ENCODE measurements at regions not wholly inside any gene's neighbourhood (a gene's known extent, or its start where the extent isn't known, plus 50 kb on each side); places are given as distances from the start of the nearest gene placed in this dataset.

DNA sequence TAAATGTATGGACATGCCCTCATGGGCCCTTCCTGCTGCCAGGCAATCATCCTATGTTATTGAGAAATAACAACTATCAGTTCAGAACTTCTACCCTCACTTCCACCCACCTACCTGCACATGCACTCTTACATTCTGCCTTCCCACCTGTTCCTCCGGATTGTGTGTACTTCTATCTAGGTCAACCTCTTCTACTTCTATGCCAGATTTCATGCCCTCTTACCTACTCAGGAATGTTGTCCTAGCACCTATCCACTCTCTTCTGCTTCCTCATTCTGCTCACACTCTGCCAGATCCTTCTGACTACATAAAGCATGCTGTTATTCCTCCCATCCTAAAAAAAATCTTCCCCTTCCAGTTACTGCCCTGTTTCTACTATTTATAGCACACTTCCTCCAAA, 333.5 kb downstream of the IRS1 start:
- TF ChIP-seq, protein P1, sequence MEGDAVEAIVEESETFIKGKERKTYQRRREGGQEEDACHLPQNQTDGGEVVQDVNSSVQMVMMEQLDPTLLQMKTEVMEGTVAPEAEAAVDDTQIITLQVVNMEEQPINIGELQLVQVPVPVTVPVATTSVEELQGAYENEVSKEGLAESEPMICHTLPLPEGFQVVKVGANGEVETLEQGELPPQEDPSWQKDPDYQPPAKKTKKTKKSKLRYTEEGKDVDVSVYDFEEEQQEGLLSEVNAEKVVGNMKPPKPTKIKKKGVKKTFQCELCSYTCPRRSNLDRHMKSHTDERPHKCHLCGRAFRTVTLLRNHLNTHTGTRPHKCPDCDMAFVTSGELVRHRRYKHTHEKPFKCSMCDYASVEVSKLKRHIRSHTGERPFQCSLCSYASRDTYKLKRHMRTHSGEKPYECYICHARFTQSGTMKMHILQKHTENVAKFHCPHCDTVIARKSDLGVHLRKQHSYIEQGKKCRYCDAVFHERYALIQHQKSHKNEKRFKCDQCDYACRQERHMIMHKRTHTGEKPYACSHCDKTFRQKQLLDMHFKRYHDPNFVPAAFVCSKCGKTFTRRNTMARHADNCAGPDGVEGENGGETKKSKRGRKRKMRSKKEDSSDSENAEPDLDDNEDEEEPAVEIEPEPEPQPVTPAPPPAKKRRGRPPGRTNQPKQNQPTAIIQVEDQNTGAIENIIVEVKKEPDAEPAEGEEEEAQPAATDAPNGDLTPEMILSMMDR (IDR thresholded peaks at IDR 0.05) = no peak
- TF ChIP-seq, protein P2, sequence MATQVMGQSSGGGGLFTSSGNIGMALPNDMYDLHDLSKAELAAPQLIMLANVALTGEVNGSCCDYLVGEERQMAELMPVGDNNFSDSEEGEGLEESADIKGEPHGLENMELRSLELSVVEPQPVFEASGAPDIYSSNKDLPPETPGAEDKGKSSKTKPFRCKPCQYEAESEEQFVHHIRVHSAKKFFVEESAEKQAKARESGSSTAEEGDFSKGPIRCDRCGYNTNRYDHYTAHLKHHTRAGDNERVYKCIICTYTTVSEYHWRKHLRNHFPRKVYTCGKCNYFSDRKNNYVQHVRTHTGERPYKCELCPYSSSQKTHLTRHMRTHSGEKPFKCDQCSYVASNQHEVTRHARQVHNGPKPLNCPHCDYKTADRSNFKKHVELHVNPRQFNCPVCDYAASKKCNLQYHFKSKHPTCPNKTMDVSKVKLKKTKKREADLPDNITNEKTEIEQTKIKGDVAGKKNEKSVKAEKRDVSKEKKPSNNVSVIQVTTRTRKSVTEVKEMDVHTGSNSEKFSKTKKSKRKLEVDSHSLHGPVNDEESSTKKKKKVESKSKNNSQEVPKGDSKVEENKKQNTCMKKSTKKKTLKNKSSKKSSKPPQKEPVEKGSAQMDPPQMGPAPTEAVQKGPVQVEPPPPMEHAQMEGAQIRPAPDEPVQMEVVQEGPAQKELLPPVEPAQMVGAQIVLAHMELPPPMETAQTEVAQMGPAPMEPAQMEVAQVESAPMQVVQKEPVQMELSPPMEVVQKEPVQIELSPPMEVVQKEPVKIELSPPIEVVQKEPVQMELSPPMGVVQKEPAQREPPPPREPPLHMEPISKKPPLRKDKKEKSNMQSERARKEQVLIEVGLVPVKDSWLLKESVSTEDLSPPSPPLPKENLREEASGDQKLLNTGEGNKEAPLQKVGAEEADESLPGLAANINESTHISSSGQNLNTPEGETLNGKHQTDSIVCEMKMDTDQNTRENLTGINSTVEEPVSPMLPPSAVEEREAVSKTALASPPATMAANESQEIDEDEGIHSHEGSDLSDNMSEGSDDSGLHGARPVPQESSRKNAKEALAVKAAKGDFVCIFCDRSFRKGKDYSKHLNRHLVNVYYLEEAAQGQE (IDR thresholded peaks at IDR 0.05; ENCODE audit: insufficient read depth in 1 of 2, low read depth in 2 of 2, low read length in 1 of 2) = no peak

All from Panc1 (cell line).